ENCODE measurements at regions not wholly inside any gene's neighbourhood (a gene's known extent, or its start where the extent isn't known, plus 50 kb on each side); places are given as distances from the start of the nearest gene placed in this dataset.

DNA sequence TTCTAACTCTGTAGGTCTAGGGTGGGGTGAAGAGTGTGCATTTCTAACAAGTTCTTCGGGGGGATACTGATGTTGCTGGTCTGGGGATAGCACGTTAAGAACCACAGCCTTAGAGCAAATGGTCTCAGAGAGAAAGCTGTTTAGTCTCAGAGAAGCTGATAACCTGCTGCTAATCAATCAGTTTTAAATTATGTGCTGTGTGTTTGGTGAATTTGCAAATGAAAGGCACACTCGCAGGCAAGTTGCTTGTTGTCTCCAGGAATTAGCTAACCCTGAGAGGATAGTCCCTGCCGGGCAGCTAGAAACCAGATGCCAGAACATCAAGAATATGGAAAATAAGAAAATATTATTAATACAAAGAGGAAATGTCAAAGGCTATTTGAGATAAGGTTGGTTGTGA, 79.2 kb downstream of the DMRT2 start:
- no peak for DNase-seq (ENCODE audit: low read depth in 1 of 2, low spot score in 1 of 2)
- H3K4me3 ChIP-seq, result no peak overlapping the region
- TF ChIP-seq, protein P1, sequence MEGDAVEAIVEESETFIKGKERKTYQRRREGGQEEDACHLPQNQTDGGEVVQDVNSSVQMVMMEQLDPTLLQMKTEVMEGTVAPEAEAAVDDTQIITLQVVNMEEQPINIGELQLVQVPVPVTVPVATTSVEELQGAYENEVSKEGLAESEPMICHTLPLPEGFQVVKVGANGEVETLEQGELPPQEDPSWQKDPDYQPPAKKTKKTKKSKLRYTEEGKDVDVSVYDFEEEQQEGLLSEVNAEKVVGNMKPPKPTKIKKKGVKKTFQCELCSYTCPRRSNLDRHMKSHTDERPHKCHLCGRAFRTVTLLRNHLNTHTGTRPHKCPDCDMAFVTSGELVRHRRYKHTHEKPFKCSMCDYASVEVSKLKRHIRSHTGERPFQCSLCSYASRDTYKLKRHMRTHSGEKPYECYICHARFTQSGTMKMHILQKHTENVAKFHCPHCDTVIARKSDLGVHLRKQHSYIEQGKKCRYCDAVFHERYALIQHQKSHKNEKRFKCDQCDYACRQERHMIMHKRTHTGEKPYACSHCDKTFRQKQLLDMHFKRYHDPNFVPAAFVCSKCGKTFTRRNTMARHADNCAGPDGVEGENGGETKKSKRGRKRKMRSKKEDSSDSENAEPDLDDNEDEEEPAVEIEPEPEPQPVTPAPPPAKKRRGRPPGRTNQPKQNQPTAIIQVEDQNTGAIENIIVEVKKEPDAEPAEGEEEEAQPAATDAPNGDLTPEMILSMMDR (IDR thresholded peaks at IDR 0.05; ENCODE audit: low read depth, low read length), result no peak
- no peak overlapping the region for H3K27ac ChIP-seq
- no peaks in the 10 kb centered on the region for H3K9me3 ChIP-seq (ENCODE audit: low read depth)
- H3K36me3 ChIP-seq, result no peaks in the 10 kb centered on the region
- no peaks in the 10 kb centered on the region for H3K27me3 ChIP-seq
- no peaks in the 10 kb centered on the region for H3K4me1 ChIP-seq (ENCODE audit: low read depth)

DNA sequence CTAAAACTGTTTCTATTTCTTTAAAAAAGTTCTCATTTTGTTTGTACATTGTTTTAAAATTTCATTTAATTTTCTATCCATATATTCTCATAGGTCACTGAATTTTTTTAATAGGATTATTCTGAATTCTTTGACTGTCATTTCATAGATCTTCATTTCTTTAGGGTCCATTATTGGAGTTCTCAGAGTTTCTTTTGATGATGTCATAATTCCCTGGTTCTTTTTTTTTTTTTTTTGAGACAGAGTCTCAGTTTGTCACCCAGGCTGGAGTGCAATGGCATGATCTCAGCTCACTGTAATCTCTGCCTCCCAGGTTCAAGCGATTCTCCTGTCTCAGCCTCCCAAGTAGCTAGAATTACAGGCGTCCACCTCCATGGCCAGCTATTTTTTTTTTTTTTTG, 89.9 kb downstream of the DMRT2 start:
- Histone ChIP-seq H3K36me3 (no peaks in the 10 kb centered on the region), H3K27me3 (no peaks in the 10 kb centered on the region), H3K4me1 (ENCODE audit: low read depth) (no peaks in the 10 kb centered on the region), H3K27ac (no peak overlapping the region), H3K4me3 (no peak overlapping the region), H3K9me3 (ENCODE audit: low read depth) (no peaks in the 10 kb centered on the region)
- no peak for DNase-seq (ENCODE audit: low read depth in 1 of 2, low spot score in 1 of 2)
- TF ChIP-seq, protein P1 (IDR thresholded peaks at IDR 0.05; ENCODE audit: low read depth, low read length), result no peak

DNA sequence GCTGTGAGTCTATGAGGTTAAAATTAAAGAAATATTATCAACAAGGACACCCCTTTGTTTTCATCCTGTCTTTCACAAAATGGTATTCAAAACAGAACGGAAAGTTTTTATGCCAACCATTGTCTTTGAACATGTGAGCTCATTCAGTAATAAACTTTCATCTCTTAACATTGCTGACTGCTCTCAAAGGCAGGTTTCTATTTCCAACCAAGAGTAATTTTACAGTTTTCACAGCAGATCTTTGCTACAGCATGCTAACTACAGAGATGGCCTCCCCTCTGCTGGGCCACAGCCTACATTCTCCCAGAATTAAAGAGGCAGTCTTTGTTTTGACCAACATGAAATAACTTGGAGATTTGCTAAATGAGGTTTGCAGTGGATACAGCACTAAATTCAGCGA, 101.5 kb downstream of the DMRT2 start:
- H3K27me3 ChIP-seq, result no peaks in the 10 kb centered on the region
- no peaks in the 10 kb centered on the region for H3K9me3 ChIP-seq (ENCODE audit: low read depth)
- H3K4me1 ChIP-seq (ENCODE audit: low read depth), result no peaks in the 10 kb centered on the region
- H3K36me3 ChIP-seq, result no peaks in the 10 kb centered on the region
- TF ChIP-seq, protein P1 (IDR thresholded peaks at IDR 0.05; ENCODE audit: low read depth, low read length), result no peak
- DNase-seq (ENCODE audit: low read depth in 1 of 2, low spot score in 1 of 2), result no peak
- no peak overlapping the region for H3K4me3 ChIP-seq
- H3K27ac ChIP-seq, result no peak overlapping the region

DNA sequence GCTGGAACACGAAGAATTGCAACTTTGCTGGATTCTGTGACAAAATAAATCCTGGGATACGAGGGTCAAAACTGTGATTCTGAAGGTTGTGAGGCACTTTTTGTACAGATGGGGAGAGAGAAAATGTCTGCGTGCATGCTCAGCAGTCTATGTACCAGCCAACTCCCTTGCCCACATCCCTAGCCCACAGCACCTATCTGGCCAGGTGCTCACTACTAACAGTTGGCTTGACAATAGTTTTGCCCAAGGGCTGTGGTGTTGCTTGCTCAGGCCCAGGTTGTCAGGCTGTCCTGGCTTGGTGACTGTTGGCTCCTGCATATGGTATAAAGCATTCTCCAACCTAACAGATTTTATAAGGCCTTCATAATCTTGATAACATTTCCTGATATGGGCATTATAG, 102.0 kb downstream of the DMRT2 start:
- no peak overlapping the region for H3K4me3 ChIP-seq
- H3K36me3 ChIP-seq, result no peaks in the 10 kb centered on the region
- no peaks in the 10 kb centered on the region for H3K9me3 ChIP-seq (ENCODE audit: low read depth)
- H3K4me1 ChIP-seq (ENCODE audit: low read depth), result no peaks in the 10 kb centered on the region
- no peaks in the 10 kb centered on the region for H3K27me3 ChIP-seq
- DNase-seq (ENCODE audit: low read depth in 1 of 2, low spot score in 1 of 2), result no peak
- no peak overlapping the region for H3K27ac ChIP-seq
- TF ChIP-seq, protein P1 (IDR thresholded peaks at IDR 0.05; ENCODE audit: low read depth, low read length), result no peak

DNA sequence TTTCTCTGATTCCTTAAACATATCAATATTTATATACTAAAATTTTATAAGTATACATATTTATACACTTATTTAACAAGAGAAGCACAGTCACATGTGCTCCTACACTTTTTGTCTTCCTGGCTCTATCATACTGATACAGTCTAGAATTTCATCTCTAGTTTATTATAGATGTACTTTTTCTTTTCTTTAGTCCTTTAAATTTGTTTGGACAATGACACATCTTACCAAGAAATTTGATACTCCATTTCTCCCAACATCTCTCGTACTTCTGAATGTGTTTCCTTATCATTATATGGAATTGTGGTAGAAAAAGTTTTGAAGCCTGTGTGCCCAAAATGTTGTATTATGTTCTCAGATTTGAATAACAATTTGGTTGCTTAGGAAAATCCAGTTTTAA, 104.6 kb downstream of the DMRT2 start:
- no peaks in the 10 kb centered on the region for H3K9me3 ChIP-seq (ENCODE audit: low read depth)

More for the DNA sequence above, 104.6 kb downstream of the DMRT2 start:
- Histone ChIP-seq H3K36me3 (no peaks in the 10 kb centered on the region), H3K27ac (no peak overlapping the region), H3K27me3 (no peaks in the 10 kb centered on the region), H3K4me1 (ENCODE audit: low read depth) (no peaks in the 10 kb centered on the region), H3K4me3 (no peak overlapping the region)
- TF ChIP-seq, protein P1 (IDR thresholded peaks at IDR 0.05; ENCODE audit: low read depth, low read length), result no peak
- no peak for DNase-seq (ENCODE audit: low read depth in 1 of 2, low spot score in 1 of 2)
